Upper lobe of left lung (tissue), 4 donors: ENCODE measurements at regions not wholly inside any gene's neighbourhood (a gene's known extent, or its start where the extent isn't known, plus 50 kb on each side); places are given as distances from the start of the nearest gene placed in this dataset.

Experiments used
- POLR2A ChIP-seq, 4 donors: fragments of 450-650 bp; IDR thresholded peaks; one replicate each; pipeline ENCODE4 v1.5.1; 2016 to 2017; ENCODE audit warnings: antibody characterized with exemption in 4 of 4, mild to moderate bottlenecking in 2 of 4
- POLR2AphosphoS5 ChIP-seq, 2 donors: sonication (generic); formaldehyde crosslinking; IDR thresholded peaks; one replicate each; pipeline ENCODE4 v1.5.1; 2017; ENCODE audit warnings: antibody characterized with exemption in 2 of 2
- TF ChIP-seq, protein P1 (sequence below), 6 experiments: fragments of 450-650 bp in 4 of 6; fragments of 200-600 bp in 2 of 6; sonication (generic) in 2 of 6; IDR thresholded peaks; one replicate each; pipeline ENCODE4 v1.5.1; 2016 to 2019; ENCODE audit warnings: antibody characterized with exemption in 6 of 6

DNA sequence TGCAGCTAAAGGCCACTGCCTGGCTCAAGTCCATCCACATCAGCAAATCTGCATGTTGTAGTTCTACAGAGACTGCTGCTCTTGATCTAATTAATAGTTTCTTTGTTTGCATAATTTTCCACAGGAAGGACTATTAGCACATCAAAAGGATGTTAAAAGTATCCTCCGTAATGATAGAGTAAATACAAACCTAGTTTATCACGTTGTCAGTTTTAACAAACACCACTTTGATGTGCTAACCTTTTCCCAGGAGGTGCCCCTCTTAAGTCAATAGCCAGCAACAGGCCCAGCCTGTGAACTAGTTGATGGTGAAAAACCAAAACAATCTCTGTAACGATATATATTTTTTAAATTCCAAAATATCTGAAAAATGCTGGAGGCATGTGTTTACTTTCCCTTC, 64.2 kb upstream of the SLC22A15 start:
- TF ChIP-seq POLR2A (IDR thresholded peaks at IDR 0.05) = no peak
- TF ChIP-seq, protein P1, sequence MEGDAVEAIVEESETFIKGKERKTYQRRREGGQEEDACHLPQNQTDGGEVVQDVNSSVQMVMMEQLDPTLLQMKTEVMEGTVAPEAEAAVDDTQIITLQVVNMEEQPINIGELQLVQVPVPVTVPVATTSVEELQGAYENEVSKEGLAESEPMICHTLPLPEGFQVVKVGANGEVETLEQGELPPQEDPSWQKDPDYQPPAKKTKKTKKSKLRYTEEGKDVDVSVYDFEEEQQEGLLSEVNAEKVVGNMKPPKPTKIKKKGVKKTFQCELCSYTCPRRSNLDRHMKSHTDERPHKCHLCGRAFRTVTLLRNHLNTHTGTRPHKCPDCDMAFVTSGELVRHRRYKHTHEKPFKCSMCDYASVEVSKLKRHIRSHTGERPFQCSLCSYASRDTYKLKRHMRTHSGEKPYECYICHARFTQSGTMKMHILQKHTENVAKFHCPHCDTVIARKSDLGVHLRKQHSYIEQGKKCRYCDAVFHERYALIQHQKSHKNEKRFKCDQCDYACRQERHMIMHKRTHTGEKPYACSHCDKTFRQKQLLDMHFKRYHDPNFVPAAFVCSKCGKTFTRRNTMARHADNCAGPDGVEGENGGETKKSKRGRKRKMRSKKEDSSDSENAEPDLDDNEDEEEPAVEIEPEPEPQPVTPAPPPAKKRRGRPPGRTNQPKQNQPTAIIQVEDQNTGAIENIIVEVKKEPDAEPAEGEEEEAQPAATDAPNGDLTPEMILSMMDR (IDR thresholded peaks at IDR 0.05) = no peak
- no peak for TF ChIP-seq POLR2AphosphoS5 (IDR thresholded peaks at IDR 0.05)
